ENCODE measurements at regions not wholly inside any gene's neighbourhood (a gene's known extent, or its start where the extent isn't known, plus 50 kb on each side); places are given as distances from the start of the nearest gene placed in this dataset.

DNA sequence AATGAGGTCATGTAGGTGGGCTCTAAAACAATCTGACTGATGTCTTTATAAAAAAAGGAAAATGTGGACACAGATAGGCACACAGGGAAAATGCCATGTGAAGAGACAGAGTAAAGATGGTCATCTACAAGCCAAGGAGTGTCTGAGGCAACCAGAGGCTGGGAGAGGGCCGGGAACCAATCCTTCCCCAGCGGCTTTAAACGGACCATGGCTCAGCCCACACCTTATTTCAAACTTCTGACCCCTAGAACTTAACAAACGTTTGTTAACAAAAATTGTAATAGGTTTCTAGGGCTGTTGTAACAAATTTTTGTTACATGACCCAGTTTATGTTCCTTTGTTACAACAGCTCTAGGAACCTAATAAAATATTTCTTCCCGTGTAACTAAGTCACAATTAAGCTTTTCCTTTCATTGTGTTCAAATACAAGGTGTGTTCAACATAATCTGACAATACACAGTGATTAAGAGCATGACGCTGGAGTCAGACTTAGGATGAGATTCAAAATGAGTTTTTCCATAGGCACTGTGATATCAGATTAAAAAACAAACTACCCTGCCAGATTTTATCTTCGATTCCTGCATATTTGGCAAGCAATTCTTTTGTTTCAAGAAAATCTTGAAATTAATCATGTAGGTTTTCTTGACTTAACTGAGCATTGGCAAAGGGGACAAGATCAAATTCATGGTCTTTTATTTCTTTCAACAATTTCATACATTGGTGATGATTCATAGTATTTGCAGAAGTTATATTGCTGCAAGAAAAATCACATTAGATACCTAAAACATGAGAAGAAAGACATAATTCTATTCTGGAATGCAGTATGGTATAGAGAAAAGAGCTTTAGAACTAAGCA lies 169.5 kb upstream of the RIPOR2 start:
- no peak for TF ChIP-seq POLR2AphosphoS5 (IDR thresholded peaks at IDR 0.05; ENCODE audit: low read depth, low read length)
- no peak for TF ChIP-seq REST (IDR thresholded peaks at IDR 0.05; ENCODE audit: insufficient read depth in 1 of 2, low read depth in 2 of 2, low read length in 2 of 2)
- TF ChIP-seq TAF1 (IDR thresholded peaks at IDR 0.05; ENCODE audit: borderline replicate concordance, insufficient read depth, low read length) = no peak
